ENCODE measurements at regions not wholly inside any gene's neighbourhood (a gene's known extent, or its start where the extent isn't known, plus 50 kb on each side); places are given as distances from the start of the nearest gene placed in this dataset.

DNA sequence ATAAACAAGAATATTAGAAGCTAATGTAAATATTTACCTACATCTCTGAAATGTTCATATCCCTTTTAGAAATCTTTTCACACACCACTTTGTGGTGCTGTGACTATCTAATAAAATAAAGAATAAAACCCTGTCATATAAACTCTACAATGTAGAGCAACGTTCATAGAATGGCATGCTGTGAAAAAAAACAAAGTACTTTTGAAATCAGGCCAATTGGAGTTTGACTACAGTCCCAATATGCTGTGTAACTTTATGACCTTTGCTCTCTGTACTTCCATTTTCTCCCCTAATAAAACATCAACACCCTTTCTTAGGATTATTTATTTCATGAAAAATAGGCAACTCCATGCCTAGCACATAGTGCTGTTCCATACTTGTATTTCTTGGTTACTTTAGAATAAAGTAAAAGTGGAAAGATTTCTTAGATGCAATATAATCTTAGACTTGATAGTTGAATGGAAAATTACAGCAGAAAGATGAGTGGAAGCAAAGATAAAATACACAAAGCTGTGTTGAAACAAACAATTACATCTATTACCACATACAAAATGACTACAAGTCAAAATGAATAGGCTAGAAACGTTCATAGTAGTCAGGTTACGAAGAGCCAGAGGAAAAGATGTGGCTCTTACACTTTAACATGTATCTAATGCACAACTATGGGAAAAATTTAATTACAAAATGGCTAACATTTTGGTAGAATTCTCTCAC, 613.2 kb upstream of the SLITRK5 start:
- no peak for DNase-seq
- intact Hi-C loops (cut with micrococcal nuclease) = no loop called here
- Mint-ChIP-seq H3K36me3 (ENCODE audit: low read depth) (no peaks in the 10 kb centered on the region), H3K27ac (no peak overlapping the region), H3K27me3 (no peaks in the 10 kb centered on the region), H3K4me3 (no peak overlapping the region), H3K4me1 (no peaks in the 10 kb centered on the region), H3K9me3 (peaks cover 3% of the 10 kb centered on the region)

DNA sequence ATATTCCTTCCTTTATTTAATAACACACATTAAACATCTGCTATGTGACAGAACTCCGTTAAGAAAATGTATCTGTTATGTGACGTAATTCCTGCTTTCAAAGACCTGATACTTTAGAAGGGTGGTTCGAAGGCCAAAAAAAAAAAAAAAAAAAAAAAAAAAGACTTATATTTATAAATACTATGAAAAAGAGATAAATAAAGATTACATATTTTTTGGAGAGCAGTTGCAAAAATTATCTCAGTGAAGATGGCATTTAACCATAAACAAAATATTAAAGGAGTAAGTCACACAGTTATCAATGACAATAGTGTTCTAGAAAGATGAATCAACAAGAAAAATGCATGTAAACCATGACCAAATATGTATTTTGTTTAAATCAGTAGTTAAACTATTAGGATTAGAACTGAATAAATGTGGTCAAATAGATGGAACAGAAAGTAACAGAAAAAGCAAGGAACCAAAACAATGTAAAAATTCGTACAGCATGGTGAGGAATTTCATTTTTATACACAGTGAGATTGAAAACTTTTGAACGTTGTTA, 612.3 kb upstream of the SLITRK5 start:
- Mint-ChIP-seq H3K36me3 (ENCODE audit: low read depth) (no peaks in the 10 kb centered on the region), H3K4me1 (no peaks in the 10 kb centered on the region), H3K27ac (no peak overlapping the region), H3K4me3 (no peak overlapping the region), H3K27me3 (no peaks in the 10 kb centered on the region), H3K9me3 (peaks cover 3% of the 10 kb centered on the region)
- DNase-seq = no peak
- intact Hi-C loops (cut with micrococcal nuclease) = no loop called here

DNA sequence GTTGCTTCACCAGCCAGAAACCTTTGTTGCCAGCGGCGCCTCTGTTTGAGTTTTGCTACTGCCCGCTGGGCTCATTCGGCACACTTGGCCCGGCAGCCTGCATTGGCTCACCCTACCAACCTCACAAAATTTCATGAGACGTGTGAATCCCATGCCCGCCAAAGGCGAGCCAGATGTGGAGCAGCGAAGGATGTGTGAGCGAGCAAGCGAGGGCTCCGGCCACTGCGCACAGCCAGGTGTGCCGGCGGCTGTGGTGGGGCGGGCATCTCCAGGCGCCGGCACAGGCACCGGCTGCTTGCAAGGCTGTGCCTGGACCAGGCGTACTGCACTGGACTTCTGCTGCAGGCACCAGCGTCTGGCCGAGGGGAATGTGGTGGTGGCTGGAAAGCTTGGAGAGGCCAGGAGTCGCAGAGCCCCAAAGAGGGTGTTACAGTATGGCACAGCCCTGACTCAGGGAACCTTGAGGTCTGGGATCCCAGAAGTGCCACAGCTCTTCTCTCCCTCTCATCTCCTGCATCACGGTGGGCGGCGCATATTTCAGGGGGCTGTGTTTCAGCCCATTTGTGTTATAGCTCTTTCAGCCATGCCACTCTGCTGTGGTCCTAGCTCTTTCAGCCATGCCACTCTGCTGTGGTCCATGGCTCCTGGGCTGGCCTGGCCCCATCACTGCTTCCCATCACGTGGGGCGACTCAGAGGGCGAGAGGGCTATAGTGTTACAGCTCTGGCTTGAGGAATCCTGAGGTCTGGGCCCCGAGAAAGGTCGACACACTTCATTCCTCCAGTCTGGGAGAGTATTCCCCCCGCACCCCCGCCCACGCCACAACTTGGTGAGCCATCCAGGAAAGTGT, 592.0 kb upstream of the SLITRK5 start:
- H3K27ac Mint-ChIP-seq = no peak overlapping the region
- DNase-seq = no peak
- H3K27me3 Mint-ChIP-seq = no peaks in the 10 kb centered on the region
- no peaks in the 10 kb centered on the region for H3K4me1 Mint-ChIP-seq
- intact Hi-C loops (cut with micrococcal nuclease) = no loop called here
- no peaks in the 10 kb centered on the region for H3K9me3 Mint-ChIP-seq
- H3K36me3 Mint-ChIP-seq (ENCODE audit: low read depth) = no peaks in the 10 kb centered on the region
- no peak overlapping the region for H3K4me3 Mint-ChIP-seq

DNA sequence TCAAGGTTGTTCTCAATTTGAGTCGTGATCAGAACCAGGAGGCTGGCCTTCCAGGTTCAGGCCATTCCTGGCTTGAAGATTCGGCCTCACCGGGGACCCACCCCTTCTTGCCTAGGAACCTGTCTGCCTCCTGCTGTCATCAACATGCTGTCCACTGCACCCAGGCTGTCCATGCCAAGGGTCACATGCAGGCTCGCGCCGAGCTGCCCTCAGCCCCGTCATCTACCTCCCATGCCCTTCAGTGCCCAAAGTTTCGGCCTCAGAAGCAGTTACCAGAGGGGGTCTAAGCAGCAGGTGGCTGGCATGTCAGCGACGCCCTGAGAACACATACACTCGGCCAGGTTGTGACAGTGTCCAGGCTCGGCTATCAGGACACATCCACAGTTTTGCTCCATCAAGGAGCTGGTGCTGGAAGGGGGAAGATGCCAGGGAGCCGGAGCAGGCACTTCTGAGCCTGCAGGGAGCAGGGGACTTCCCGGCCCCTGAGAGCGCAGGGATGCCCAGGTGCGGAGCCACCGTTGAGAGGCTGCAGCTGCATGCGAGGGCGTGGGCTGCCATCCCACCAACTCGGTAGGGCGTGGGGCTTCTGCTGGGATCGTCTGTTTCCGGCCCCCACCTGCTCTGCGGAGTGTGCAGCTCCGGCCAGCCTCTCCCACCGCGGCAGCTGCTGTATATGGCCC, 590.9 kb upstream of the SLITRK5 start:
- no peak for DNase-seq
- Mint-ChIP-seq H3K27ac (no peak overlapping the region), H3K4me3 (no peak overlapping the region), H3K4me1 (no peaks in the 10 kb centered on the region), H3K9me3 (no peaks in the 10 kb centered on the region), H3K27me3 (no peaks in the 10 kb centered on the region), H3K36me3 (ENCODE audit: low read depth) (no peaks in the 10 kb centered on the region)
- intact Hi-C loops (cut with micrococcal nuclease) = no loop called here

DNA sequence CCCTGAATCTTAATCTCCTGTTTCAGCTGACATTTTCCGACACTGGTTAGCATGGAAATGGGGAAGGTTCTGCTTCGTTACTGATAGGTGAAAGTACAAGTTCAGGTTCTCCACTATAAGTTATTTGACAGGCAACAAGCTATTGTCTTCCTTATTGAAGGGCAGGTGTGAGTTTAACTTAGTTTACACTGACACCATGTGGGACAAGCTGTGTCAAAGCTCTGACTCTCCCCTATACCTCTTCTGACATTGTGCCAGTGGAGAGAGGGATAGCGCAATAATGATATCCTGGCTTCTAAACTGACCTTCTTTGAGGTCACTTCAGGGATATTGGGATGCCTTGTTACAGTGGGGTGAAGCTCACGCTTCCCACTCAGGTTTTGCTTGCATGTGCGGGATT, 587.0 kb upstream of the SLITRK5 start:
- no peak for DNase-seq
- H3K27me3 Mint-ChIP-seq = no peaks in the 10 kb centered on the region
- no peaks in the 10 kb centered on the region for H3K4me1 Mint-ChIP-seq
- H3K36me3 Mint-ChIP-seq (ENCODE audit: low read depth) = no peaks in the 10 kb centered on the region
- H3K4me3 Mint-ChIP-seq = no peak overlapping the region
- H3K27ac Mint-ChIP-seq = no peak overlapping the region
- peaks cover 4% of the 10 kb centered on the region for H3K9me3 Mint-ChIP-seq
- intact Hi-C loops (cut with micrococcal nuclease) = no loop called here

DNA sequence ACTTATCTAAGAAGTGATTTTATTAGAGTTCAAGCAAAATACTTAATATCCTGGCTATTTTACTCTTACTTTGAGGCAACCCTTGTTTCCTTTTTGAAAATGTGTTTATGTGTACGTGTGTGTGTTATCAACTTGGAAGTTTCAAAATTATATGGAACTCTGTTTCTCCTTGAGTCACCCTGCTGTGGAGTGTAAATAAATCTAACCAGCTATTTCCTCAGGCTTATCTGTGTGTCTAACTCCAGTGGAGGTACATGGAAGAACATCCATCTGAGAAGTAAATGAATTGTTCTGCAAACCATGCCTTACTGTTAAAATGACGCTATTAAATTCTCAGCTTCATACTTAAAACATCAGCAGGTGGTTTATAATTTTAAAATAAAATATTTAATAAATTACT, 583.4 kb upstream of the SLITRK5 start:
- no peaks in the 10 kb centered on the region for H3K27me3 Mint-ChIP-seq
- H3K4me3 Mint-ChIP-seq = no peak overlapping the region
- H3K9me3 Mint-ChIP-seq = peaks cover 4% of the 10 kb centered on the region
- no peaks in the 10 kb centered on the region for H3K4me1 Mint-ChIP-seq
- DNase-seq = no peak
- no peaks in the 10 kb centered on the region for H3K36me3 Mint-ChIP-seq (ENCODE audit: low read depth)
- no peak overlapping the region for H3K27ac Mint-ChIP-seq
- intact Hi-C loops (cut with micrococcal nuclease) = no loop called here

DNA sequence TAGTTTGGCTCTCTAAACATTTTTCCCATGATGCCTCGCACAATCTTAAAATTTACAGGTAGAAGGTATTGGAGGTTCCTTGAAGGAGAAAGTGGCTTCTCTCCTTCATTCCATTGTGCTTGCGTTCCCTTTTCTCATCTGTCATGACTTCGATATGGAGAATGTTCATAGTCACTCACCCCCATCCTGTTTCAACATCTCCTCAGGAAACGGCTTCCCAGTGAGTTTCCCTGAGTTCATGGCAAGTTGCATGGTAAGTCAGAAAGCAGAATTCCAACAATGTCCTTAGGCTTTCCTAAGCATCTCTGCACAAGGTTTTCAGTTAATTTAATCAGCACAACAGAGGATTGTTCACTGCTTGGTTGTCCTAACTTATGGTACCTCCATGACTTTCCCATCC, 581.8 kb upstream of the SLITRK5 start:
- Mint-ChIP-seq H3K4me1 (no peaks in the 10 kb centered on the region), H3K27ac (no peak overlapping the region), H3K36me3 (ENCODE audit: low read depth) (no peaks in the 10 kb centered on the region), H3K27me3 (no peaks in the 10 kb centered on the region), H3K9me3 (peaks cover 4% of the 10 kb centered on the region), H3K4me3 (no peak overlapping the region)
- intact Hi-C loops (cut with micrococcal nuclease) = no loop called here
- DNase-seq = no peak

DNA sequence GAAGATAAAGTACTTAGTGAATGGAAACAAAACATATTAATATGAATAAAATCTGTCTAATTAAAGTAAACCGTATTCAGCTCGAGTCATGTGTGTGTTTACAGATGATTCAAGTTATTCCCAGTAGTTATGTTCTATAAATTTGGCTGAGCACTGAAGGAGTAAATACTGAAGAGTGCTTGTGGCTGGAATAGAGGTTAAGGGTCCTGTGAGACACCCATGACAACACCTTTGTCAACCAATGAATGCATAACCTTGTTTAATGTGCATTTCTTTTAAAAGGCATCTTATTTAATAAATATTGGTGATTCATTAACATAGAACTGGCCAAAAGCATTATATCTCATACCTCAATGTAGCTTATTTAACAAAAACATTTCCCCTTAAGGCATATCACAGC, 577.8 kb upstream of the SLITRK5 start:
- DNase-seq = no peak
- Mint-ChIP-seq H3K36me3 (ENCODE audit: low read depth) (no peaks in the 10 kb centered on the region), H3K27me3 (no peaks in the 10 kb centered on the region), H3K9me3 (no peaks in the 10 kb centered on the region), H3K4me1 (no peaks in the 10 kb centered on the region), H3K27ac (no peak overlapping the region), H3K4me3 (no peak overlapping the region)
- intact Hi-C loops (cut with micrococcal nuclease) = no loop called here

DNA sequence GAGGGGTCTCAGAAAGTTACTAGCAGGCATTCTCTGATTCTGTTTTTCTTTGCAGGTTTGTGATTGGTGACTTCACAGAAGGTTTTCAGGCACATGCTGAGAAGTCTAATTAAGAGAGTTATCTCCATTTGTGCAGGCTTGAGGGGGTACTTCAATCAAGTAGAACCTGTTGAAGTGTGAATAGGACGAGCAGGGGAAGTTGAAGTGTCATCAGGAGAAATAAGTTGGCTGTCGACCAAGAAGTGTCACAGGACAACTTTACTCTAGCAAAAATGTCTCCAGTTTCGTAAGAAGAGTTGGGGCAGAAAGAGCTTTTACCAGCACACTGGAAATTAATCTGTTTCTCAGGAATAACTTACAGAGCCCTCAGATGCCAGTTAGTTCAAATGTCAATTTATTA, 576.5 kb upstream of the SLITRK5 start:
- Mint-ChIP-seq H3K27me3 (no peaks in the 10 kb centered on the region), H3K4me3 (no peak overlapping the region), H3K36me3 (ENCODE audit: low read depth) (no peaks in the 10 kb centered on the region), H3K4me1 (no peaks in the 10 kb centered on the region), H3K27ac (no peak overlapping the region), H3K9me3 (no peaks in the 10 kb centered on the region)
- DNase-seq = no peak
- intact Hi-C loops (cut with micrococcal nuclease) = no loop called here

DNA sequence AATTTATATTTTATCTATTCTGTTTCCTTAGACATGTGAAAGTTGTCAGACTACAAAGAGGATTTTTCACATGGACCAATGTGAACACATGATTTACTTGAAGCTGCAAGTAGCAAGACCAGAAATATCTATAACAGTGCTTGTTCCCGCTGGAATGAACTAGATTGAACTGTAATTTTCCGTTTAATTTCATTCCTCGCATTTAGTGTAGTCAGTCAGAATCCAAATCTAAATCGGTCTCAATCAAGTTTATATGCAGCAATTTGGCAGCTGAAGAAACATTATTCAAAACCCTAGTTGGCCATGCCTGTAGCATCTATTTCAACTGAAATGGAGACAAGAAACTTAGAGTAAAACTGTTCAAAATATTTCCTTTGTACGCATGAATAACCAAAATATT, 570.7 kb upstream of the SLITRK5 start:
- no peaks in the 10 kb centered on the region for H3K4me1 Mint-ChIP-seq
- no peak overlapping the region for H3K4me3 Mint-ChIP-seq
- H3K9me3 Mint-ChIP-seq = no peaks in the 10 kb centered on the region
- no peak for DNase-seq
- H3K27me3 Mint-ChIP-seq = no peaks in the 10 kb centered on the region
- intact Hi-C loops (cut with micrococcal nuclease) = no loop called here
- no peaks in the 10 kb centered on the region for H3K36me3 Mint-ChIP-seq (ENCODE audit: low read depth)
- H3K27ac Mint-ChIP-seq = no peak overlapping the region

DNA sequence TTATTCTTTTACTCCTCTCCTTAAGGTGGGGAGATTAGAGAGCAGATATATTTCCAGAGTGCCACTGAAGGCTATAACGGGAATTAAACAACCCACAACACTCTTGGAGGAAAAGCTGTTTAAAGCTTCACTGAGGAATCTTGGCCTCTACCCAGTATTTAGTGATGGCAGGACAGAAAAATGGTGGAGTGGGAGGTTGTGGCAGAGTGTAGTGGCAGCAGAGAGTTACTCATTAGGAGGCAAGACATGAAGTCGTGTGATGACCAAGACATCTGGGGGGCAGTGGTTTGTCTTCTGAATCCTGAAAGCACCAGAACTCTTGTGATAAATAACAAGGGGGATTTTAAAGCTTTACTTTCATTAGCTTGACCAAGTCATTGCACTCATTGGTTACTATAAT, 563.5 kb upstream of the SLITRK5 start:
- H3K36me3 Mint-ChIP-seq (ENCODE audit: low read depth) = no peaks in the 10 kb centered on the region
- H3K4me1 Mint-ChIP-seq = no peaks in the 10 kb centered on the region
- DNase-seq = no peak
- intact Hi-C loops (cut with micrococcal nuclease) = no loop called here
- H3K9me3 Mint-ChIP-seq = no peaks in the 10 kb centered on the region
- no peak overlapping the region for H3K27ac Mint-ChIP-seq
- no peaks in the 10 kb centered on the region for H3K27me3 Mint-ChIP-seq
- no peak overlapping the region for H3K4me3 Mint-ChIP-seq

DNA sequence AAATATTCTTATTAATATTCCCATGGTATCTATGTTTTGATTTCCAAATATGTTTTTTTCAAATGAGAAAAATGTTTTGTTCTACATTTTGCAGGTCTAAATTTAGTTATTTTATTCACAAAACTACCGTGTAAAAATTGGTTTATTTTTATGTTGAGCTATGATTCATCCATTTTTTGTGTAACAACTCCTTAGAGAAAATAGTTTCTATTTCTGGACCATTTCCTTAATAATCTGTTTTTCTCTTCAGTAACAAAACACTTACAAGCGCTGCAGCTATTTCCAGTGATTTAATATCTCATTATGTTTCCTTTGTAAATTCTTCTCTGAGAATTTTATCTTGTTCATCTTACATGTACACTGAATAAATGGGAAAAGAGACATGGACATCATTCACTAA, 550.7 kb upstream of the SLITRK5 start:
- Mint-ChIP-seq H3K27me3 (no peaks in the 10 kb centered on the region), H3K4me1 (no peaks in the 10 kb centered on the region), H3K27ac (no peak overlapping the region), H3K9me3 (no peaks in the 10 kb centered on the region), H3K36me3 (ENCODE audit: low read depth) (no peaks in the 10 kb centered on the region), H3K4me3 (no peak overlapping the region)
- no peak for DNase-seq
- intact Hi-C loops (cut with micrococcal nuclease) = no loop called here

DNA sequence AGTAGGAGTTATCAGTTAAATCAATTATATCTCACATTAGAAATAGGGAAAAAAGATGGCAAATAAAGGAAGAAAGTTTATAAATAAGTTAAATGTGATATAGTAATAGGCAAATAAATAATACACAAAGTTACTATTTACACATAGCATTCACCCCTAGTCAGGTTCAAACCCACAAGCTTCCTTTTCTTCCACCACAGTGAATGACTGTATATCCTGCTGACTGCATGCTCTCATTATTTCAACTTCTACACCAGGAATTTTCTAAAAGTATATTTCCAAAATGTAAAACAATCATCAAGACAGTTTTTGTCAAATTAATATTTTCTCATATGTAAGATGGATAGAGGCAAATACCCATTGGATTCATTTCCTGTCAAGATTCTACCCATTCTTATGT, 548.6 kb upstream of the SLITRK5 start:
- Mint-ChIP-seq H3K27me3 (no peaks in the 10 kb centered on the region), H3K4me3 (no peak overlapping the region), H3K27ac (no peak overlapping the region), H3K36me3 (ENCODE audit: low read depth) (no peaks in the 10 kb centered on the region), H3K9me3 (no peaks in the 10 kb centered on the region), H3K4me1 (no peaks in the 10 kb centered on the region)
- DNase-seq = no peak
- intact Hi-C loops (cut with micrococcal nuclease) = no loop called here
